IMR-90 (cell line): ENCODE measurements at regions not wholly inside any gene's neighbourhood (a gene's known extent, or its start where the extent isn't known, plus 50 kb on each side); places are given as distances from the start of the nearest gene placed in this dataset.

Experiments used
- ATAC-seq: fragments of 200-7000 bp; cut with Tn5 transposase; 2 replicates; pipeline ENCODE4 v1.9.1; 2020; ENCODE audit warnings: low read depth, mild to moderate bottlenecking, moderate library complexity
- BruUV-seq: library from RNA; stranded (reverse); fragments of 400-500 nt; replicated peaks from 2 replicates; lab custom pipeline; 2021; lab: Mats Ljungman, UMichigan
- CTCF ChIA-PET: fragments of 300-600 bp; formaldehyde crosslinking; extraction: SDS; loops from one replicate; lab custom pipeline; 2021; ENCODE audit warnings: antibody characterized with exemption; lab: Yijun Ruan, JAX
- POLR2A ChIA-PET: fragments of 300-600 bp; sonication (Branson Sonifier 250); formaldehyde crosslinking; loops from one replicate; lab custom pipeline; 2022; ENCODE audit warnings: antibody characterized with exemption; ENCODE audit not compliant: unreplicated experiment; lab: Charles Lee
- DNase-seq: peaks from one replicate; pipeline ENCODE4 v3.0.0; 2013
- H2AFZ ChIP-seq: replicated peaks from 2 replicates; pipeline ENCODE3; 2013; ENCODE audit warnings: low read length, mild to moderate bottlenecking; ENCODE audit not compliant: poor library complexity
- H2AK5ac ChIP-seq: 2 replicates; pipeline ENCODE4 v1.6.1; 2013; ENCODE audit warnings: low read depth, low read length, inconsistent platforms
- H2AK9ac ChIP-seq: replicated peaks from 2 replicates; pipeline ENCODE3; 2013; ENCODE audit warnings: mild to moderate bottlenecking, low read depth, low read length, moderate library complexity; ENCODE audit not compliant: poor library complexity
- H2BK120ac ChIP-seq: 2 replicates; pipeline ENCODE4 v1.6.1; 2013; ENCODE audit warnings: low read depth, low read length, inconsistent platforms
- H2BK15ac ChIP-seq: 3 replicates; pipeline ENCODE4 v1.6.1; 2013; ENCODE audit warnings: low read depth, low read length, inconsistent platforms
- H2BK20ac ChIP-seq: 2 replicates; pipeline ENCODE4 v1.6.1; 2013; ENCODE audit warnings: low read depth, mild to moderate bottlenecking, inconsistent platforms, low read length, moderate library complexity
- H2BK5ac ChIP-seq: 2 replicates; pipeline ENCODE4 v1.6.1; 2013; ENCODE audit warnings: mild to moderate bottlenecking, low read depth, low read length, inconsistent platforms; ENCODE audit not compliant: poor library complexity, severe bottlenecking
- H3K14ac ChIP-seq: replicated peaks from 2 replicates; pipeline ENCODE4 v1.6.1; 2013; ENCODE audit warnings: low read depth, low read length, inconsistent platforms
- H3K18ac ChIP-seq: 2 replicates; pipeline ENCODE4 v1.6.1; 2013; ENCODE audit warnings: low read depth, low read length, control low read depth
- H3K23ac ChIP-seq: 2 replicates; pipeline ENCODE4 v1.6.1; 2013; ENCODE audit warnings: low read depth, low read length, inconsistent platforms
- H3K27ac ChIP-seq: 2 replicates; pipeline ENCODE4 v1.5.1; 2013; ENCODE audit warnings: mild to moderate bottlenecking, control low read depth, low read length; ENCODE audit not compliant: insufficient read depth
- H3K27me3 ChIP-seq: 2 replicates; pipeline ENCODE4 v1.6.1; 2013; ENCODE audit warnings: low read length; ENCODE audit not compliant: control insufficient read depth, insufficient read depth
- H3K36me3 ChIP-seq: 2 replicates; pipeline ENCODE4 v1.6.1; 2013; ENCODE audit warnings: low read length, mixed read lengths; ENCODE audit not compliant: control insufficient read depth, insufficient read depth
- H3K4ac ChIP-seq: 2 replicates; pipeline ENCODE4 v1.6.1; 2013; ENCODE audit warnings: low read depth, low read length, inconsistent platforms
- H3K4me1 ChIP-seq: 2 replicates; pipeline ENCODE4 v1.6.1; 2013; ENCODE audit warnings: low read length, mixed read lengths; ENCODE audit not compliant: control insufficient read depth, insufficient read depth
- H3K4me2 ChIP-seq: 2 replicates; pipeline ENCODE4 v1.6.1; 2013; ENCODE audit warnings: low read depth, mild to moderate bottlenecking, control low read depth, low read length, moderate library complexity
- H3K4me3 ChIP-seq: 2 replicates; pipeline ENCODE4 v1.5.1; 2013; ENCODE audit warnings: low read depth, mild to moderate bottlenecking, control low read depth, low read length, moderate library complexity; ENCODE audit not compliant: insufficient read depth
- H3K56ac ChIP-seq: 2 replicates; pipeline ENCODE4 v1.6.1; 2013; ENCODE audit warnings: low read length, inconsistent platforms; ENCODE audit not compliant: insufficient read depth; ENCODE audit errors: extremely low read depth
- H3K79me1 ChIP-seq, 2 experiments: 2 replicates each; pipeline ENCODE4 v1.6.1; 2013; ENCODE audit warnings: low read length in 2 of 2, inconsistent platforms in 1 of 2, low read depth in 1 of 2
- H3K9ac ChIP-seq: 2 replicates; pipeline ENCODE4 v1.6.1; 2013; ENCODE audit warnings: low read depth, low read length, control low read depth
- H3K9me1 ChIP-seq: 2 replicates; pipeline ENCODE4 v1.6.1; 2013; ENCODE audit warnings: low read length, inconsistent platforms; ENCODE audit not compliant: insufficient read depth
- H3K9me3 ChIP-seq: 2 replicates; pipeline ENCODE4 v1.6.1; 2013; ENCODE audit warnings: low read length; ENCODE audit not compliant: control insufficient read depth, insufficient read depth
- H4K20me1 ChIP-seq: 2 replicates; pipeline ENCODE4 v1.6.1; 2013; ENCODE audit warnings: low read length, inconsistent platforms; ENCODE audit not compliant: insufficient read depth
- H4K5ac ChIP-seq: 2 replicates; pipeline ENCODE4 v1.6.1; 2013; ENCODE audit warnings: mild to moderate bottlenecking, low read depth, low read length, control low read depth
- H4K8ac ChIP-seq, 2 experiments: 2 replicates each; pipeline ENCODE4 v1.6.1; 2013; ENCODE audit warnings: low read depth in 2 of 2, low read length in 2 of 2, control low read depth in 1 of 2, inconsistent platforms in 1 of 2
- H4K91ac ChIP-seq: 2 replicates; pipeline ENCODE4 v1.6.1; 2013; ENCODE audit warnings: low read depth, low read length, inconsistent platforms; ENCODE audit not compliant: insufficient read depth
- POLR2A ChIP-seq: IDR thresholded peaks from 2 replicates; pipeline ENCODE4 v1.6.1; 2012; ENCODE audit warnings: mild to moderate bottlenecking, low read depth, low read length
- WGBS, 2 experiments: methylation state at CpG; one replicate each; pipeline versions ENCODE4 v1.1.5 to v1.1.7; 2013; ENCODE audit warnings: missing lambda C conversion rate in 2 of 2; ENCODE audit not compliant: insufficient read length in 1 of 2; ENCODE audit errors: extremely low coverage in 2 of 2; 5-methylcytosine and 5-hydroxymethylcytosine counted together
- dilution Hi-C: fragments of 300-500 bp; cut with HindIII; formaldehyde crosslinking; loops from one replicate; pipeline ENCODE4 v1.14.3; 2018; ENCODE audit warnings: low sequenced_read_pairs; ENCODE audit not compliant: unreplicated experiment
- in situ Hi-C: fragments of 300-500 bp; cut with MboI; formaldehyde crosslinking; loops from 3 replicates; pipeline ENCODE4 v1.14.3; 2019; ENCODE audit warnings: low sequenced_read_pairs, inconsistent platforms, mixed read lengths
- intact Hi-C: fragments of 100-400 bp; cut with micrococcal nuclease; formaldehyde crosslinking; loops from 2 replicates; pipeline ENCODE4 v1.10.0; 2022

- Histone ChIP-seq H2BK120ac (no peak overlapping the region), H2AK5ac (no peak overlapping the region), H3K14ac (no peak overlapping the region), H3K79me1 (no peaks in the 10 kb centered on the region), H3K23ac (no peak overlapping the region), H2BK15ac (no peak overlapping the region), H3K9me1 (no peaks in the 10 kb centered on the region), H3K4me2 (no peak overlapping the region), H2BK5ac (no peak overlapping the region), H4K8ac (no peak overlapping the region), H3K4ac (no peak overlapping the region), H3K4me3 (no peak overlapping the region), H3K56ac (no peak overlapping the region), H4K5ac (no peak overlapping the region), H3K27me3 (peaks cover 5% of the 10 kb centered on the region; the same call in 1 of the 2 replicates), H3K36me3 (no peaks in the 10 kb centered on the region), H4K20me1 (no peaks in the 10 kb centered on the region), H2BK20ac (no peak overlapping the region), H3K9me3 (no peaks in the 10 kb centered on the region), H3K4me1 (no peaks in the 10 kb centered on the region), H4K91ac (no peak overlapping the region), H3K27ac (no peak overlapping the region), H3K18ac (no peak overlapping the region), H2AK9ac (no peak overlapping the region), H3K9ac (no peak overlapping the region), H2AFZ (no peak overlapping the region)
- WGBS, 2 experiments = 40% methylated on average over 12 of the region's 17 CpGs; no CpG with 5 or more reads in 1 of the 2 experiments
- POLR2A ChIA-PET = no interaction called here
- ATAC-seq = no peak
- CTCF ChIA-PET = no interaction called here
- in situ Hi-C loops (no loop called here), intact Hi-C loops (no loop called here), dilution Hi-C loops (no loop called here)
- TF ChIP-seq POLR2A = no peak
- DNase-seq = no peak
- BruUV-seq = no TSS peak
Measured at GRCh38 chr2:236852100-236852976, 233.4 kb upstream of the COPS8 start.
